GM23248 (cell line): ENCODE measurements at regions not wholly inside any gene's neighbourhood (a gene's known extent, or its start where the extent isn't known, plus 50 kb on each side); places are given as distances from the start of the nearest gene placed in this dataset.

Source experiments
- EZH2 ChIP-seq: fragments of 200-600 bp; sonication (generic); IDR thresholded peaks from 2 replicates; pipeline ENCODE4 v1.6.1; 2018; ENCODE audit warnings: antibody characterized with exemption, mild to moderate bottlenecking; ENCODE audit not compliant: insufficient read depth, poor library complexity, severe bottlenecking
- EZH2phosphoT487 ChIP-seq: fragments of 200-600 bp; sonication (generic); IDR thresholded peaks from 2 replicates; pipeline ENCODE4 v1.6.1; 2018; ENCODE audit warnings: antibody characterized with exemption, moderate library complexity, mild to moderate bottlenecking, low read depth; ENCODE audit not compliant: insufficient read depth

DNA sequence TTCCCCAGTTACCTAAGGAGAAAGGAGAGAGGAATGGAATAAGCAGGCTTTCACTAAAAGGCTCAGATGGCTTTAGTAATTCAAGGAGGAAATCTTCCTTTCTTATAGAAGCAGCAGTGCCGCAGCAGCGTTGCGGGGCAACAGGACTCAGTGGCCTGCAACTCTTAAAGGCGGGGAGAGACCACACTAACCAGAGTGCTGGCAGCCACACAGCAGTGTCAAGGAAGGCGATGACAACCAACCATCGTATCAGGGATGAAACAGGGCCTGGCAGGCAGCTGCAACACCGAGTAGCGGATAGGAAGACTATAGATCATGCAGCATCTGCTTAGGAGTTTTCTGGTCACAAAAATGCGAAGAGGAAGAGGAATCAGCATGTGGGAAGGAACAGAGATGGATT lies 106.0 kb downstream of the ERCC5 start:
- no peak for TF ChIP-seq EZH2
- TF ChIP-seq EZH2phosphoT487: no peak
